ENCODE measurements at regions not wholly inside any gene's neighbourhood (a gene's known extent, or its start where the extent isn't known, plus 50 kb on each side); places are given as distances from the start of the nearest gene placed in this dataset.

- no peak for DNase-seq
- Histone ChIP-seq H3K9me3 (no peaks in the 10 kb centered on the region), H3K4me1 (no peaks in the 10 kb centered on the region), H3K27ac (no peak overlapping the region), H3K36me3 (no peaks in the 10 kb centered on the region), H3K27me3 (no peaks in the 10 kb centered on the region), H3K4me3 (no peak overlapping the region)
- intact Hi-C loops (cut with DNase I; ENCODE audit: low total_unique reads) (no loop called here), in situ Hi-C loops (cut with MboI; ENCODE audit: low pct_ligation_motif_present in 1 of 4, low pct_unique_long_range_greater_than_20kb in 1 of 4, low sequenced_read_pairs in 3 of 4) (no loop called here)
- WGBS, 2 donors (ENCODE audit: low coverage in 1 of 2): 70 to 73% methylated on average over 7 to 8 of the region's 8 CpGs
- TF ChIP-seq POLR2AphosphoS5 (IDR thresholded peaks at IDR 0.05) (no peak), CTCF (IDR thresholded peaks at IDR 0.05) (no peak), EP300 (IDR thresholded peaks at IDR 0.05; ENCODE audit: low read depth) (no peak), POLR2A (IDR thresholded peaks at IDR 0.05) (no peak)
These were observed 409.1 kb downstream of the TCERG1L start for GRCh38 chr10:130902471-130902870.

GRCh38 chr10:130902929-130903328, 408.6 kb downstream of the TCERG1L start:
- Histone ChIP-seq H3K4me1 (no peaks in the 10 kb centered on the region), H3K27ac (no peak overlapping the region), H3K4me3 (no peak overlapping the region), H3K9me3 (no peaks in the 10 kb centered on the region), H3K27me3 (no peaks in the 10 kb centered on the region), H3K36me3 (no peaks in the 10 kb centered on the region)
- in situ Hi-C loops (cut with MboI; ENCODE audit: low pct_ligation_motif_present in 1 of 4, low pct_unique_long_range_greater_than_20kb in 1 of 4, low sequenced_read_pairs in 3 of 4): no loop called here
- 78% methylated on average over 2 of the region's 2 CpGs; no CpG with 5 or more reads in 1 of the 2 donors for WGBS, 2 donors (ENCODE audit: low coverage in 1 of 2)
- TF ChIP-seq POLR2AphosphoS5 (IDR thresholded peaks at IDR 0.05): no peak
- no peak for TF ChIP-seq POLR2A (IDR thresholded peaks at IDR 0.05)
- no peak for TF ChIP-seq EP300 (IDR thresholded peaks at IDR 0.05; ENCODE audit: low read depth)
- TF ChIP-seq CTCF (IDR thresholded peaks at IDR 0.05): no peak
- intact Hi-C loops (cut with DNase I; ENCODE audit: low total_unique reads): no loop called here
- DNase-seq: no peak

GRCh38 chr10:130904676-130905075, 406.8 kb downstream of the TCERG1L start:
- intact Hi-C loops (cut with DNase I; ENCODE audit: low total_unique reads): no loop called here

GRCh38 chr10:130905386-130905785, 406.1 kb downstream of the TCERG1L start:
- no peak for DNase-seq
- in situ Hi-C loops (cut with MboI; ENCODE audit: low pct_ligation_motif_present in 1 of 4, low pct_unique_long_range_greater_than_20kb in 1 of 4, low sequenced_read_pairs in 3 of 4): no loop called here
- no peak for TF ChIP-seq CTCF (IDR thresholded peaks at IDR 0.05)
- no peak for TF ChIP-seq POLR2AphosphoS5 (IDR thresholded peaks at IDR 0.05)
- no peak for TF ChIP-seq POLR2A (IDR thresholded peaks at IDR 0.05)
- no peak for TF ChIP-seq EP300 (IDR thresholded peaks at IDR 0.05; ENCODE audit: low read depth)
- WGBS, 2 donors (ENCODE audit: low coverage in 1 of 2): 80% methylated on average over 8 of the region's 8 CpGs; no CpG with 5 or more reads in 1 of the 2 donors
- no peaks in the 10 kb centered on the region for H3K9me3 ChIP-seq
- no peaks in the 10 kb centered on the region for H3K36me3 ChIP-seq
- no peaks in the 10 kb centered on the region for H3K4me1 ChIP-seq
- H3K27ac ChIP-seq: no peak overlapping the region
- intact Hi-C loops (cut with DNase I; ENCODE audit: low total_unique reads): no loop called here
- H3K27me3 ChIP-seq: no peaks in the 10 kb centered on the region
- H3K4me3 ChIP-seq: no peak overlapping the region

More at GRCh38 chr10:130904676-130905075, 406.8 kb downstream of the TCERG1L start:
- no peak overlapping the region for H3K27ac ChIP-seq
- no peaks in the 10 kb centered on the region for H3K9me3 ChIP-seq
- H3K36me3 ChIP-seq: no peaks in the 10 kb centered on the region
- no peak overlapping the region for H3K4me3 ChIP-seq
- no peak for DNase-seq
- in situ Hi-C loops (cut with MboI; ENCODE audit: low pct_ligation_motif_present in 1 of 4, low pct_unique_long_range_greater_than_20kb in 1 of 4, low sequenced_read_pairs in 3 of 4): no loop called here
- WGBS, 2 donors (ENCODE audit: low coverage in 1 of 2): 82 to 100% methylated on average over 4 to 8 of the region's 8 CpGs
- no peaks in the 10 kb centered on the region for H3K27me3 ChIP-seq
- H3K4me1 ChIP-seq: no peaks in the 10 kb centered on the region
- TF ChIP-seq POLR2A (IDR thresholded peaks at IDR 0.05) (no peak), POLR2AphosphoS5 (IDR thresholded peaks at IDR 0.05) (no peak), EP300 (IDR thresholded peaks at IDR 0.05; ENCODE audit: low read depth) (no peak), CTCF (IDR thresholded peaks at IDR 0.05) (no peak)
